ENCODE measurements at regions not wholly inside any gene's neighbourhood (a gene's known extent, or its start where the extent isn't known, plus 50 kb on each side); places are given as distances from the start of the nearest gene placed in this dataset.
"Not testable (repeated sequence)": the region's sequence is repeated elsewhere in the genome, so short reads cannot be mapped to it uniquely, and the experiment has no call there.

DNA sequence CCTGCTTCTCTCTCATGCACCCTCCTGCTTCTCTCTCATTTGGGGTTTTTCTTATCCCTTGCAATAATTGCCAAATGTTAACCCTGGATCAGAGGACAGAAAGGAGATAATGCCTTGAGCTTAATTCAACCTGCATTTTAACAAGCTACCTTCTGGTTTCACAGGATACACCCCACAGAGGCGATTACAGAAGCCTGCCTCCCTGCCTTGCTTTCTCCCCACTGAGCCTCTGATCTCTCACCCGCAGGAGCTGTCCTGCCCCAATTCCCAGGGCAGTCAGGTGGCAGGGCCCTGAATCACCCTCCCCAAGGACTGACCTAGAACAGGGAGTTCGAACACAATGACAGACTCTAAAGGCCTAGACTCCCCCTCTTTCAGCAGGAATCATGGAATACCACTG is 959.5 kb downstream of the GRID1 start:
- POLR2A ChIA-PET = no interaction called here
- TF ChIP-seq, protein P1, sequence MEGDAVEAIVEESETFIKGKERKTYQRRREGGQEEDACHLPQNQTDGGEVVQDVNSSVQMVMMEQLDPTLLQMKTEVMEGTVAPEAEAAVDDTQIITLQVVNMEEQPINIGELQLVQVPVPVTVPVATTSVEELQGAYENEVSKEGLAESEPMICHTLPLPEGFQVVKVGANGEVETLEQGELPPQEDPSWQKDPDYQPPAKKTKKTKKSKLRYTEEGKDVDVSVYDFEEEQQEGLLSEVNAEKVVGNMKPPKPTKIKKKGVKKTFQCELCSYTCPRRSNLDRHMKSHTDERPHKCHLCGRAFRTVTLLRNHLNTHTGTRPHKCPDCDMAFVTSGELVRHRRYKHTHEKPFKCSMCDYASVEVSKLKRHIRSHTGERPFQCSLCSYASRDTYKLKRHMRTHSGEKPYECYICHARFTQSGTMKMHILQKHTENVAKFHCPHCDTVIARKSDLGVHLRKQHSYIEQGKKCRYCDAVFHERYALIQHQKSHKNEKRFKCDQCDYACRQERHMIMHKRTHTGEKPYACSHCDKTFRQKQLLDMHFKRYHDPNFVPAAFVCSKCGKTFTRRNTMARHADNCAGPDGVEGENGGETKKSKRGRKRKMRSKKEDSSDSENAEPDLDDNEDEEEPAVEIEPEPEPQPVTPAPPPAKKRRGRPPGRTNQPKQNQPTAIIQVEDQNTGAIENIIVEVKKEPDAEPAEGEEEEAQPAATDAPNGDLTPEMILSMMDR (IDR thresholded peaks at IDR 0.05; ENCODE audit: control extremely low read depth, extremely low read depth, low read depth, missing control alignments) = no peak

DNA sequence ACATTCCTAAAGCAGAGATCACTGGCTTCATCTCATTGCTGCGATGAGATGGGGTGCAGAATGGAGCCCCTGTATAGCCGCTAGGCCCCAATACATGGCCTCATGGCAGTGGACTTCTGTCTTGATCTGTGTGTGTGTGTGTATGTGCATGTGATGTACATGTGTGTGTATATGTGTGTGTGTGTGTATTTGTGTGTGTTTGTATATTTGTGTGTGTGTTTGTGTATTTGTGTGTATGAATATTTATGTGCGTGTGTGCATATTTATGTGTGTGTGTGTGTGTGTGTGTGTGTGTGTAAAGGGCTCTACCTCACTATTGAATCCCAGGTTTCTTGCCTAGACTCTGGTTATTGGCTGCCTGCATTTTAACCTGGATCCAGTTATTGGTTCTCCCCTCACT is 958.2 kb downstream of the GRID1 start:
- DNase-seq (ENCODE audit: extremely low spot score) = no peak
- ChIA-PET CTCF (no interaction called here), POLR2A (no interaction called here)
- TF ChIP-seq, protein P1 (IDR thresholded peaks at IDR 0.05; ENCODE audit: control extremely low read depth, extremely low read depth, low read depth, missing control alignments) = no peak

More for the DNA sequence above, 959.5 kb downstream of the GRID1 start:
- no peak for DNase-seq (ENCODE audit: extremely low spot score)
- CTCF ChIA-PET = no interaction called here

DNA sequence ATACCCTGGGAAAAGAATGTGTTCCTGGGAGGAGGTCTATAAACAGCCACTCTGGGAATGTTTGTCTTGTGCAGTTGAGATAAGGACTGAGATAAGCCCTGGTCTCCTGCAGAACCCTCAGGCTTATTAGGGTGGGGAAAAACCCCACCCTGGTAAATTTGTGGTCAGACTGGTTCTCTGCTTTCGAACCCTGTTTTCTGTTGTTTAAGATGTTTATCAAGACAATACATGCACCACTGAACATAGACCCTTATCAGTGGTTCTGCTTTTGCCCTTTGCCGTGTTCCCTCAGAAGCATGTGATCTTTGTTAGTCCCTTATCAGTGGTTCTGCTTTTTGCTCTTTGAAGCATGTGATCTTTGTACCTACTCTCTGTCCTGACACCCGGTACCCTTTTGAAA is 956.0 kb downstream of the GRID1 start:
- POLR2A ChIA-PET; CTCF ChIA-PET; DNase-seq (ENCODE audit: extremely low spot score): not testable (repeated sequence)

DNA sequence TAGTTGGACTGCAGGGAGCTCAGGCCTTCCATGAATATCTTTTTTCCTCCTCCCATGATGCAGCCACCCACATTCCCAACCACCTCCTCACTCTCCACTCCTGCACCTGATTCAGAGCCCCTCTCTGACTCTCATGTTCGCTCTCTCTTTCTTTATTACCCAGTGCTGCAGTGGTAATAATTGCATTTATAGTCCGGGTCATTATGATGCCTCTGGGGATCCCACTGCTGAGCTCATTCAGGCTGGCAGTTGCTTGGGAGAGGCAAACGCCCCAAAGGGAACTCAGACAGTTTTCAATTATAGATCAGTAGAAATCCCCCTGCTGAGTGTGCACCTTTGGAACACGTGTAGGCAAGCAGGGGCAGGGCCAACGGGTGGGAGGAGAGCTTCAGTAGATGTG is 953.0 kb downstream of the GRID1 start:
- CTCF ChIA-PET = interaction anchor here (1.4 to 1.6 kb wide), 2 partner anchors 12 to 13 kb away, joined by 4 to 5 read pairs; no protein-coding TSS in a partner anchor
- POLR2A ChIA-PET = no interaction called here
- TF ChIP-seq, protein P1 (IDR thresholded peaks at IDR 0.05; ENCODE audit: control extremely low read depth, extremely low read depth, low read depth, missing control alignments) = no peak
- no peak for DNase-seq (ENCODE audit: extremely low spot score)

DNA sequence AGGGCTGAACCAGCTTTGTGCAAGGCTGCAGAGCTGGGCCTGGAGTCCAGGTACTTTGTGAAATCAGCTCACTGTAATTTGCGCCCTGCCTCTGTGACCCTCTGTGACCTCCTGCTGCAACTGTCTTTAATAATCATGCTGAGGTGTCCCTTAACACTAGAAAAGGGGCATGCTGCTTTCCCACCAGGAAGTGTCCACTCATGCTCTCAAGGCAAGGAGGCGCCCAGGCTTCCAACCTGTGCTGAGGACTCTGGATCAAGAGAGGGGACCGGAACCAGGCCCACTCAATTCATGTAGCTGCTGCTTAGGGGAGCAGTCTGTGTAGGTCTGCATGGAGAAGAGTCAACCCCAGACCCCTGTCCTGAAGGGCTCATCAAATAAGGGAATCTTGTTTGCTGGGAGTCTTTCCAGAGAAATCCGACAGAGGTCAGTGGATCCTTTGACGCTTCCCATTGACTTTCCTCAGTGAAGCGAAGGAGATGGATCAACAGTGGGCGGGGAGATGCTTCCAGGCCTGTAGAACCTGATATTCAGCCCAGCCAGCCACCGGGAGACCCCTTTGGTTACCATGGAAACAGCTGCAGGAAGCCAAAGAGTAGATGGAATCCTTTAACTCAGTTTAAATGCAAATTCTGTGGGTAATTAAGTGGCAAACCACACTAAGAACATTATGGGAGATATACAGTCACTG is 945.9 kb downstream of the GRID1 start:
- DNase-seq (ENCODE audit: extremely low spot score) = no peak
- TF ChIP-seq, protein P1 (IDR thresholded peaks at IDR 0.05; ENCODE audit: control extremely low read depth, extremely low read depth, low read depth, missing control alignments) = no peak
- POLR2A ChIA-PET = no interaction called here
- CTCF ChIA-PET = no interaction called here

DNA sequence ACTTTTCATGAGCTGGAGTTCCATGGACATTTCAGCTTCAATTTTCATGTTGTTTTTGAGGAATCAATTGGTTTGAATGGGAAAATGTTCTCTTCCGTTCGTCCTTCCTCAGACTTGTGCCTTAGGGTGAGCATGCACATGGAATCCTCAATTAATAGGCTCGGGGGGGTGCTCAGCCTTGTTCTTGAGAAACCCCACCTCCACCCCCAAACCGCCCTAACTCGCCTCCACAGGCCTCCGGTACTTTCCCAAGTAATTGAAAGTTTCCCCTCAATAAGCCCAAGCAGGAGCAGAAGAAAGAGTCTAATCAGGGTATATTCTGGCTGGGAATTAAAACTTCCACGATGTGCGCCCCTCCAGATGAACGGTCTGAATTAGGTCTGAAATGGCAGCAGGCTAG is 945.2 kb downstream of the GRID1 start:
- ChIA-PET POLR2A (no interaction called here), CTCF (no interaction called here)
- no peak for DNase-seq (ENCODE audit: extremely low spot score)
- TF ChIP-seq, protein P1 (IDR thresholded peaks at IDR 0.05; ENCODE audit: control extremely low read depth, extremely low read depth, low read depth, missing control alignments) = no peak

DNA sequence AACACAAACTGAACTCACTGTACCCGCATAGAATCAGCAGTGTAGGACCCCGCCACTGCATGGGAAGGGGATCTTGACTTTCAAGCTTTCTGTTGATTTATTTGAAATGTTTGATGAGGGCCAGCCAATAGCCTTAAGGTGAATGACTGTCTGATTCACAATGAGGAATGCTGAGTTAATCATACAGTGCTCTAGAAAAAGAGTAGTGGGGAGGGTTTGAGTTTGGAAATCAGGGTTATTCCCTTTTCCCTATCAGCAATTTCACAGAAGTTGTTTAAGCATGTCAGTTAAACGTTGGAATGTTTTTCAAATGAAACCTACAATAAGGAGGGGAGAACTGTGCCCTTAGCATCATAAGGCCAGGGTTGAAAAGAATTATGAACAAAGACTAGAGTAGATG is 937.5 kb downstream of the GRID1 start:
- DNase-seq (ENCODE audit: extremely low spot score) = no peak
- ChIA-PET CTCF (no interaction called here), POLR2A (no interaction called here)
- TF ChIP-seq, protein P1 (IDR thresholded peaks at IDR 0.05; ENCODE audit: control extremely low read depth, extremely low read depth, low read depth, missing control alignments) = no peak

Data from GM10248 (cell line).